OCI-LY3 (cell line): ENCODE measurements at regions not wholly inside any gene's neighbourhood (a gene's known extent, or its start where the extent isn't known, plus 50 kb on each side); places are given as distances from the start of the nearest gene placed in this dataset.

Experiments used
- H2AFZ ChIP-seq: fragments of 200-600, 300-600 bp; shearing (Covaris generic); 2 replicates; pipeline ENCODE4 v1.6.0; 2014; ENCODE audit warnings: antibody characterized with exemption, low read depth, low read length
- H3K27ac ChIP-seq: fragments of 200-600, 300-600 bp; sonication (generic); 2 replicates; pipeline ENCODE4 v1.5.1; 2014; ENCODE audit warnings: mild to moderate bottlenecking, low read length, moderate library complexity, mixed read lengths
- H3K27me3 ChIP-seq: fragments of 200-600, 300-600 bp; sonication (generic); 2 replicates; pipeline ENCODE4 v1.6.1; 2014; ENCODE audit warnings: low read depth, low read length, mixed read lengths
- H3K36me3 ChIP-seq: fragments of 200-600, 300-600 bp; sonication (generic); replicated peaks from 2 replicates; pipeline ENCODE3; 2014; ENCODE audit warnings: low read depth, low read length, mixed read lengths
- H3K4me1 ChIP-seq: fragments of 300-600, 200-600 bp; sonication (generic); 2 replicates; pipeline ENCODE4 v1.6.1; 2014; ENCODE audit warnings: low read length, mixed read lengths
- H3K4me2 ChIP-seq: fragments of 200-600, 300-600 bp; sonication (generic); 2 replicates; pipeline ENCODE4 v1.6.1; 2014; ENCODE audit warnings: low read length, mixed read lengths
- H3K4me3 ChIP-seq: fragments of 300-600, 200-600 bp; sonication (generic); 2 replicates; pipeline ENCODE4 v1.5.1; 2014; ENCODE audit warnings: antibody characterized with exemption, mild to moderate bottlenecking, low read length, moderate library complexity
- H3K79me2 ChIP-seq: fragments of 300-600, 200-600 bp; shearing (Covaris generic); 2 replicates; pipeline ENCODE4 v1.6.1; 2014; ENCODE audit warnings: mild to moderate bottlenecking, low read length, mixed read lengths
- H3K9ac ChIP-seq: fragments of 300-600, 200-600 bp; shearing (Covaris generic); 2 replicates; pipeline ENCODE4 v1.6.0; 2014; ENCODE audit warnings: mild to moderate bottlenecking, low read length, moderate library complexity
- H3K9me3 ChIP-seq: fragments of 200-600, 300-600 bp; shearing (Covaris generic); 2 replicates; pipeline ENCODE4 v1.6.1; 2014; ENCODE audit warnings: low read length, mixed read lengths; ENCODE audit not compliant: insufficient read depth
- H4K20me1 ChIP-seq: fragments of 200-600, 300-600 bp; sonication (generic); 2 replicates; pipeline ENCODE4 v1.6.1; 2016; ENCODE audit warnings: low read length, mixed read lengths; ENCODE audit not compliant: insufficient read depth
- EZH2phosphoT487 ChIP-seq: fragments of 200-600 bp; shearing (Covaris generic); IDR thresholded peaks from 2 replicates; pipeline ENCODE4 v1.6.1; 2018; ENCODE audit warnings: antibody characterized with exemption, mixed run types, low read depth
- TF ChIP-seq, protein P1 (sequence below): fragments of 200-600, 300-600 bp; sonication (generic); IDR thresholded peaks from 2 replicates; pipeline ENCODE4 v1.5.1; 2014; ENCODE audit warnings: antibody characterized with exemption, low read length, low read depth

DNA sequence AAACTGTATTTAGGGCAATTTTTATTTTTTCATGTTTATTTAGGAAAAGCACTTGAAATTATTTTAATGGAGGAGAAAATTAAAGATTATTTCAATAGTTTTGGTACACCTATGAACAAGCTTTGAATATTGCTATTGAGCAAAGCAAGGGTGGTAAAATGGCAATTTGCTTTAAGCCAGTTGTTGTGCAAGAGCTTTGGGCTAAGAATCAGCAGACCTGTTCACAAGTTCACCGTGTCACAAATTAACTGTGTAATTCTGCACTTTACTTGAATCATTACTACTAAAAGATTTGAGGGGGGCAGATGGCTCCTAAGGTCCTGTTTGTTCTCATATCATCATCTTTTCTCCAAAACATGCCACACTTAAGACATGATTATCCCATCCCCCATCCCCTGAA, 238.9 kb upstream of the GBE1 start:
- Histone ChIP-seq H3K9ac (no peak overlapping the region), H3K9me3 (no peaks in the 10 kb centered on the region), H3K4me1 (peaks cover 21% of the 10 kb centered on the region), H2AFZ (no peak overlapping the region), H3K4me2 (no peak overlapping the region), H3K4me3 (no peak overlapping the region), H4K20me1 (no peaks in the 10 kb centered on the region), H3K27ac (no peak overlapping the region), H3K27me3 (no peaks in the 10 kb centered on the region), H3K79me2 (no peaks in the 10 kb centered on the region), H3K36me3 (no peaks in the 10 kb centered on the region)
- TF ChIP-seq EZH2phosphoT487, result no peak
- TF ChIP-seq, protein P1, sequence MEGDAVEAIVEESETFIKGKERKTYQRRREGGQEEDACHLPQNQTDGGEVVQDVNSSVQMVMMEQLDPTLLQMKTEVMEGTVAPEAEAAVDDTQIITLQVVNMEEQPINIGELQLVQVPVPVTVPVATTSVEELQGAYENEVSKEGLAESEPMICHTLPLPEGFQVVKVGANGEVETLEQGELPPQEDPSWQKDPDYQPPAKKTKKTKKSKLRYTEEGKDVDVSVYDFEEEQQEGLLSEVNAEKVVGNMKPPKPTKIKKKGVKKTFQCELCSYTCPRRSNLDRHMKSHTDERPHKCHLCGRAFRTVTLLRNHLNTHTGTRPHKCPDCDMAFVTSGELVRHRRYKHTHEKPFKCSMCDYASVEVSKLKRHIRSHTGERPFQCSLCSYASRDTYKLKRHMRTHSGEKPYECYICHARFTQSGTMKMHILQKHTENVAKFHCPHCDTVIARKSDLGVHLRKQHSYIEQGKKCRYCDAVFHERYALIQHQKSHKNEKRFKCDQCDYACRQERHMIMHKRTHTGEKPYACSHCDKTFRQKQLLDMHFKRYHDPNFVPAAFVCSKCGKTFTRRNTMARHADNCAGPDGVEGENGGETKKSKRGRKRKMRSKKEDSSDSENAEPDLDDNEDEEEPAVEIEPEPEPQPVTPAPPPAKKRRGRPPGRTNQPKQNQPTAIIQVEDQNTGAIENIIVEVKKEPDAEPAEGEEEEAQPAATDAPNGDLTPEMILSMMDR, result no peak

DNA sequence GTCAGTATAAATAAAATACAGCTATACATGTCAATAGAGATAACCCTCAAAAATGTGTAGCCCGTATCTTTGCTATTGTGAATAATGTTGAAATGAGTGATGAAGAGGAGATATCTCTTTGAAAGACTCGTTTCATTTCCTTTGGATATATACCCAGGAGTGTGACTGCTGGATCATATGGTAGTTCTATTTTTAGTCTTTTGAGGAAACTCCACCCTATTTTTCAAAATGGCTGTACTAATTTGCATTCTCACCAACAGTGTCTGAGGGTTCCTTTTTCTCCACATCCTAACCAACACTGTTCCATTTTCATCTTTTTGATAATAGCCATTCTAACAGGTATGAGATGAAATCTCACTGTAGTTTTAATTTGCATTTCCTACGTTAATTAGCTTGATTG, 237.5 kb upstream of the GBE1 start:
- Histone ChIP-seq H3K4me2 (no peak overlapping the region), H3K9ac (no peak overlapping the region), H3K27ac (no peak overlapping the region), H3K27me3 (no peaks in the 10 kb centered on the region), H4K20me1 (no peaks in the 10 kb centered on the region), H2AFZ (no peak overlapping the region), H3K36me3 (no peaks in the 10 kb centered on the region), H3K4me1 (peaks cover 21% of the 10 kb centered on the region), H3K79me2 (no peaks in the 10 kb centered on the region), H3K9me3 (no peaks in the 10 kb centered on the region), H3K4me3 (no peak overlapping the region)
- TF ChIP-seq EZH2phosphoT487, result no peak
- TF ChIP-seq, protein P1, result no peak

DNA sequence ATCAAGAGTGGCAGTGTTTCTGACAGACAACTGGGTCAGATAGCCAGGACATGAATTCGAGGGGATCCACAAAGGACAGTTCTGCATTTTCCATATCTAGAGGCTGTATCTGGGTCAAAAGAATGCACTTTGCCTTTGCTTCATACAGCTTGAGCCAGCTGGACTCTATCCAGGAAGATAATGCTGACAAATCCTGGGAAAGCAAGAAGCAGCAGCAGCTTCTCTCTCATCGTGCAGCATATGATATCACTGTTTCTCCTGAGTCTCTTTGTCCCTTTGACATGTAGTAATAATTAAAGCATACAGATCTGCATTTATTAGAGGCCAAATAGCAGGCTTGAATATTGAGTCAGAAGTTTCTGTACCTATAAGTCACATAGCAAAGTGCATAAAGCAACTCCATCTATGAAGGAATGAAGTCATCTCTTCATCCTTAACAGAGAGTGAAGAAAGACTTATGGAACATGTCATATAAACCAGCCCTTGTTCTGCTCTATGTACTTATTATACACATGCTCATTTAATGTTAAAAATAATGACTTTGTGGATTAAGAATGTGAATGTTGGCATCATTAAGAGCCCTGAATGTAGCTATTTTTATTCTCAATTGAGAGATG, 236.8 kb upstream of the GBE1 start:
- H3K36me3 ChIP-seq, result no peaks in the 10 kb centered on the region
- no peaks in the 10 kb centered on the region for H3K27me3 ChIP-seq
- TF ChIP-seq, protein P1, result no peak
- no peak for TF ChIP-seq EZH2phosphoT487
- no peak overlapping the region for H2AFZ ChIP-seq
- no peak overlapping the region for H3K4me2 ChIP-seq
- H3K27ac ChIP-seq, result no peak overlapping the region
- no peaks in the 10 kb centered on the region for H3K79me2 ChIP-seq
- H4K20me1 ChIP-seq, result no peaks in the 10 kb centered on the region
- no peaks in the 10 kb centered on the region for H3K9me3 ChIP-seq
- peaks cover 18% of the 10 kb centered on the region for H3K4me1 ChIP-seq
- H3K9ac ChIP-seq, result no peak overlapping the region
- H3K4me3 ChIP-seq, result no peak overlapping the region

DNA sequence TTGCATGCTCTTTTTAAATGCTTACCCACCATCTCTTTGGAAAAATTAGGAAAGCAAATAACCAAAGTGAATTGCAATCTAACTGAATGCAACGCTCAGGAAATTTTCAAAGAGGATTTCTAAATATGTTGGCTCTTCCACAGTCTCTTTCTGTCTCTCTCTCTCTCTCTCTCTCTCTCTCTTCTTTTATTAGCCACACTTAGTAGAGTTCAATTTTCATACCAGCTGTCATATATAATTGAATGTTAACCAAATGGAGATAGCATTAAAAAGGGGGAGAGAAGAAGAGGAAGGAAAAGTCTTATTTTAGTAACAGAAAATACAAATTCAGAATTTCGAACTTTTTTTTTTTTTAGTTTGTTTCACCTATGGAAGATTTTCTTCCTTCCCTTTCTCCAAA, 235.9 kb upstream of the GBE1 start:
- Histone ChIP-seq H3K4me2 (no peak overlapping the region), H3K27ac (no peak overlapping the region)
- no peak for TF ChIP-seq EZH2phosphoT487
- TF ChIP-seq, protein P1, result no peak

More for the DNA sequence above, 235.9 kb upstream of the GBE1 start:
- no peaks in the 10 kb centered on the region for H3K9me3 ChIP-seq
- no peaks in the 10 kb centered on the region for H3K36me3 ChIP-seq
- H2AFZ ChIP-seq, result no peak overlapping the region
- H3K79me2 ChIP-seq, result no peaks in the 10 kb centered on the region
- H3K4me3 ChIP-seq, result no peak overlapping the region
- H3K9ac ChIP-seq, result no peak overlapping the region
- no peaks in the 10 kb centered on the region for H3K27me3 ChIP-seq
- H4K20me1 ChIP-seq, result no peaks in the 10 kb centered on the region
- H3K4me1 ChIP-seq, result peaks cover 14% of the 10 kb centered on the region
